Effector memory CD8-positive, alpha-beta T cell (primary cell): ENCODE measurements at regions not wholly inside any gene's neighbourhood (a gene's known extent, or its start where the extent isn't known, plus 50 kb on each side); places are given as distances from the start of the nearest gene placed in this dataset.

Source experiments
- ATAC-seq: fragments of 150-1000 bp; cut with Tn5 transposase; replicated peaks from 2 replicates; pipeline ENCODE4 v1.10.0; 2021; ENCODE audit warnings: mild to moderate bottlenecking, moderate library complexity
- DNase-seq, 3 experiments: peaks; one replicate each; pipeline ENCODE4 v3.0.0; 2021
- H3K27ac Mint-ChIP-seq, 2 donors: one replicate each; pipeline ENCODE4 v1.8.0; 2022; ENCODE audit warnings: mild to moderate bottlenecking in 2 of 2, mixed read lengths in 2 of 2, moderate library complexity in 2 of 2
- H3K27me3 Mint-ChIP-seq, 2 donors: one replicate each; pipeline ENCODE4 v1.8.0; 2022; ENCODE audit warnings: mixed read lengths in 2 of 2
- H3K36me3 Mint-ChIP-seq: one replicate; pipeline ENCODE4 v1.8.0; 2022; ENCODE audit warnings: mild to moderate bottlenecking, moderate library complexity, mixed read lengths; ENCODE audit not compliant: insufficient read depth
- H3K4me1 Mint-ChIP-seq, 2 donors: one replicate each; pipeline ENCODE4 v1.8.0; 2022; ENCODE audit warnings: low read depth in 2 of 2, mixed read lengths in 2 of 2
- H3K4me3 Mint-ChIP-seq, 2 donors: one replicate each; pipeline ENCODE4 v1.8.0; 2022; ENCODE audit warnings: mild to moderate bottlenecking in 2 of 2, mixed read lengths in 2 of 2, moderate library complexity in 2 of 2
- H3K9me3 Mint-ChIP-seq, 2 donors: one replicate each; pipeline ENCODE4 v1.8.0; 2022; ENCODE audit warnings: mixed read lengths in 2 of 2

DNA sequence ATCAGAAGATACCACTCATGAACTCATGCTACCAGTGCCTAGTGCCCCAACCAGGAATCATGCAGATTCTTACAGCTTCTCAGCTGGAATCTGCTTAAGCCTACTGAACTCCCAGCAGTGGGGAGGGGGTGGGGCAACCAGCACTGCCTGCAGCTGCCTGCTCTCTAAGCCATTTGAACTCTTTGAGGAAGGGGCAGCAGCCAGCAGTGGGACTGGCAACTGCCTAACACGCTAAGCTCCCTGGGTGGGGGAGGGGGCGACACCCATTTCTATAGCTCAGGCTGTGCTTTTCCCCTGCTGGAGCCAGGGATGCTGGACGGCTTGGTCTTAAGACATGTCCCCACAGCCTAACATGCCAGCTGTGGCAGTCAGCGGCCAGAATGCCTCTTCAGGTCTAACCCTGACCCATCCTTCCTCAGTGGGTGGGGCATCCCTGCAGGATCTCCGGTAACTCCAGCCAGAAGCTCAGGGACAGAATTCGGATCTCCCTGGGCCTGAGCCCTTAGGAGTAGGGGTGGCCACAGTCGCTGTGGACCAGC is 889.7 kb downstream of the CDH9 start:
- ATAC-seq: no peak

DNA sequence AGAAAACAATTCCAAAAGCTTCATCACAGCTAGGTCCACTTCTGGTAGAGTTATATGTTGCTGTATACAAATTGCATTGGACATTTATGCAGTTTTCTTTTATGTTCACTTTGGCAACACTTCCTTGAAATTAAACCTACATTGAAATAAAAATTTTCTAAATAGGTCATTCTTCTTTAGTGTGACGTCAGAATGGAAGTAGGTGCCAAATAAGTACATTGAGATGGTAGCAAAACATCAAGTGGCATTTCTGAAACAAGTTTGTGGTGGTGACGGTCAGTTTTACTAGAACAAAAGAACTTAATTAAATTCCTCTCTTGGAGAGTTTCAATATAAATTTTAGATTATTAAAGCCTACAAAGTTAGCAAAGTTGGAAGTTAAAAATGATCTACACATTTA is 895.1 kb downstream of the CDH9 start:
- H3K4me1 Mint-ChIP-seq: no peaks in the 10 kb centered on the region
- H3K9me3 Mint-ChIP-seq: no peaks in the 10 kb centered on the region
- no peak for ATAC-seq
- no peaks in the 10 kb centered on the region for H3K27me3 Mint-ChIP-seq
- no peaks in the 10 kb centered on the region for H3K36me3 Mint-ChIP-seq
- H3K4me3 Mint-ChIP-seq: no peak overlapping the region
- H3K27ac Mint-ChIP-seq: no peak overlapping the region
- DNase-seq: no peak

More for the DNA sequence above, 889.7 kb downstream of the CDH9 start:
- H3K36me3 Mint-ChIP-seq: no peaks in the 10 kb centered on the region
- H3K9me3 Mint-ChIP-seq: peaks cover 16 to 27% of the 10 kb centered on the region in 2 donors
- H3K27me3 Mint-ChIP-seq: no peaks in the 10 kb centered on the region
- H3K4me1 Mint-ChIP-seq: no peaks in the 10 kb centered on the region
- DNase-seq: no peak
- no peak overlapping the region for H3K27ac Mint-ChIP-seq
- H3K4me3 Mint-ChIP-seq: no peak overlapping the region

DNA sequence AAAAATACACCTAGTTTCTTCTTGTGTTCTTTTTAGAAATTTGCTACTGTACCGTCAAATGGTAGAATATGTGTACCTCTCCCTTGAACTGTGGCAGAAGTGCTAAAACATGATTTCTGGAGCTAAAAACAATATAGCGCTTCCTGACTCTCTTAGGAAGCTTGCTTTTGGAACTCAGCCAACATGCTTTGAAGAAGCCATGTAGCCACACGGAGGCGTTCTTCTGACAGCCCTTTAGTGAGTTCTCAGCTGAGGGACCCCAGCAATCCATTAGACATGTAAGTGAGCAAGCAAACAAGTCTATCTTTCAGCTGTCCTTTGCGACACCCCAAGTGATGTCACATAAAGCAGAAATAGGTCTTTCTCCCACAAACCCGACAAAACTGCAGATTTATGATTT is 917.0 kb downstream of the CDH9 start:
- DNase-seq (no peak), ATAC-seq (no peak)
- Mint-ChIP-seq H3K27ac (no peak overlapping the region), H3K4me1 (no peaks in the 10 kb centered on the region), H3K36me3 (no peaks in the 10 kb centered on the region), H3K4me3 (no peak overlapping the region), H3K27me3 (no peaks in the 10 kb centered on the region), H3K9me3 (peaks cover 0 to 4% of the 10 kb centered on the region in 2 donors)

DNA sequence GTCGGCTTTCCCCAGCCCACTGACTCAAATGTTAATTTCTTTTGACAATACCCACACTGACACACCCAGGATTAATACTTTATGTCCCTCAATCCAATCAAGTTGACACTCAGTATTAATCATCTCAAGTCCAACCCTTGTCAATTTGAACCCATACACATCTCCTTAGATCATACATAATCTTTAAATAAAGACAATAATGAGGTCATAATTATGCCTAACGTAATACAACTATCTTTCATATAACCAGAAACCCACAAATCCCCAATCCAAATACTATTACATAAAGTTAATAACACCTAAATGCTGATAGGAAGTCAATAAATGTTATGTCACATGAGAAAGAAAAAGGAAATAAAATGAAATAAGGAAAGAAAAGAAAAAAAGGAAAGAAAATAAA is 934.2 kb downstream of the CDH9 start:
- H3K9me3 Mint-ChIP-seq: peaks cover 8 to 24% of the 10 kb centered on the region in 2 donors
- no peaks in the 10 kb centered on the region for H3K36me3 Mint-ChIP-seq
- ATAC-seq (no peak), DNase-seq (no peak)
- H3K27me3 Mint-ChIP-seq: no peaks in the 10 kb centered on the region
- no peak overlapping the region for H3K4me3 Mint-ChIP-seq
- H3K4me1 Mint-ChIP-seq: no peaks in the 10 kb centered on the region
- no peak overlapping the region for H3K27ac Mint-ChIP-seq

DNA sequence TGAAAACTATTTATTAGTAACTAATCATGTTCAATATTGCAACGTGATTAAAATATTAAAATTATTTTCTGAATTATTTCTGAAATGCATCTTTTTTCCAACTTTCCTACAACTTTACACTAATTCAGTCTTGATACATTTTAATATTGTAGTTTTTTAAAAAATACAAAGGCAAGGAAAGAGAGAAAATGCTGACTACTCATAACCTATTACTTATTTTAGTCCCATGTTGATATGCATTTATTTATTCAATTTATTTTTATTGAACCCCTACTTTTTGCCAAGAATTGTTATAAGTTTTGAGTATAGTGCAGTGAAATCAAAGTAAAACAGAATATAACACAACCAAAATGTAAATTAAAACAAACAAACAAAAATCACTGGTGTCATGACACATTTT is 978.2 kb downstream of the CDH9 start:
- H3K27me3 Mint-ChIP-seq: no peaks in the 10 kb centered on the region
- no peaks in the 10 kb centered on the region for H3K4me1 Mint-ChIP-seq
- no peaks in the 10 kb centered on the region for H3K36me3 Mint-ChIP-seq
- DNase-seq (no peak), ATAC-seq (no peak)
- peaks cover 10 to 30% of the 10 kb centered on the region in 2 donors for H3K9me3 Mint-ChIP-seq
- no peak overlapping the region for H3K4me3 Mint-ChIP-seq
- no peak overlapping the region for H3K27ac Mint-ChIP-seq

DNA sequence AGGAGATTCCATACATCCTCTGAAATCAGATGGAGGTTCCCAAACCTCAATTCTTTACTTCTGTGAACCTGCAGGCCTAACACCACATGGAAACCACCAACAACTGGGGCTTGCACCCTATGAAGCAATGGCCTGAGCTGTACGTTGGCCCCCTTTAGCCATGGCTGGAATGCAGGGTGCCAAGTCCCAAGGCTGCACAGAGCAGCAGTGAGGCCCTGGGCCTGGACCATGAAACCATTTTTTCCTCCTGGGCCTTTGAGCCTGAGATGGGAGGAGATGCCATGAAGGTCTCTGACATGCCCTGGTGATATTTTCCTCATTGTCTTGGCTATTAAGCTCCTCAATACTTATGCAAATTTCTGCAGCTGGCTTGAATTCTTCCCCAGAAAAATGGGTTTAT is 983.8 kb downstream of the CDH9 start:
- no peak overlapping the region for H3K27ac Mint-ChIP-seq
- no peak overlapping the region for H3K4me3 Mint-ChIP-seq
- ATAC-seq (no peak), DNase-seq (no peak)
- no peaks in the 10 kb centered on the region for H3K27me3 Mint-ChIP-seq
- H3K36me3 Mint-ChIP-seq: no peaks in the 10 kb centered on the region
- H3K9me3 Mint-ChIP-seq: peaks cover 11 to 20% of the 10 kb centered on the region in 2 donors
- H3K4me1 Mint-ChIP-seq: no peaks in the 10 kb centered on the region

DNA sequence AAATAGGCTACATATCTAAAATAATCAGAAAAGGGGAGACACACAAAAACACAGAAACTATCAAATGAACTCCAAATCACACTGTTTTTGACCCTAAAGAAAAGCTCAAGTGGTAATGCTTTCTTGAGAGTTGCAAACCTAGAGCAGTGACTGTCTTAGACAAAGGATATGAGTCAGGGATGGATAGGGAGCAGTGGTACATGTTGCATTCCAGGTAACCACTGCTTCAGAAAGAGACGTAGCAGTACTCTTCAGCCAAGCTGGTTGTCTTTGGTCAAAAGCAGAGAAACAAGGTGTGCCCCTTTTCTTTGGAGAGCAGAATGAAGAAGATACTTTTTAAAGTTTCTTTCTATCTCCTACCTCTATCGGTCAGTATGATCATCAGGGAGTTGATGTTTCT is 1003.6 kb downstream of the CDH9 start:
- Mint-ChIP-seq H3K27me3 (no peaks in the 10 kb centered on the region), H3K4me3 (no peak overlapping the region), H3K9me3 (peaks cover 0 to 8% of the 10 kb centered on the region in 2 donors)

DNA sequence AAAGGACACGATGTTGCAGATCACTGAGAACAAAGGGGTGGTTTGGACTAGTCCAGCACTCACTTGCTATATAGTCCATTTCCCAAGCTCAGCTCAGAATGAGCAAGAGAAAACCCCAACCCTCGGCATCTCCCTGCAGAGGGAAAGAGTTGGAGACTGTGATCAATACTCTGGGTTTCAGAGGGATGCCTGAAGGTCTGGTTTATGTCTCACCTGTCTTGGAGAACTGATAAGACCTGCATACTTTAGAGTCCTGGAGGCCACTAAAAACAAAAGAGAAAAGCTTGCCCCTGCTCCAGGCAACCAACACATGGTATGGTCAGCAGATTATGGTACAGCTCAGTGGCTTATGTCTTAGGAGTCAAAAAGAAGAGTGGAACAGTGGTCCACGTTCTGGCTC is 1006.9 kb downstream of the CDH9 start:
- ATAC-seq (no peak), DNase-seq (no peak)
- Mint-ChIP-seq H3K4me1 (no peaks in the 10 kb centered on the region), H3K4me3 (no peak overlapping the region), H3K9me3 (peaks cover 0 to 4% of the 10 kb centered on the region in 2 donors), H3K27me3 (no peaks in the 10 kb centered on the region), H3K27ac (no peak overlapping the region), H3K36me3 (no peaks in the 10 kb centered on the region)

More for the DNA sequence above, 1003.6 kb downstream of the CDH9 start:
- no peak for DNase-seq
- ATAC-seq: no peak
- Mint-ChIP-seq H3K27ac (no peak overlapping the region), H3K4me1 (no peaks in the 10 kb centered on the region), H3K36me3 (no peaks in the 10 kb centered on the region)

DNA sequence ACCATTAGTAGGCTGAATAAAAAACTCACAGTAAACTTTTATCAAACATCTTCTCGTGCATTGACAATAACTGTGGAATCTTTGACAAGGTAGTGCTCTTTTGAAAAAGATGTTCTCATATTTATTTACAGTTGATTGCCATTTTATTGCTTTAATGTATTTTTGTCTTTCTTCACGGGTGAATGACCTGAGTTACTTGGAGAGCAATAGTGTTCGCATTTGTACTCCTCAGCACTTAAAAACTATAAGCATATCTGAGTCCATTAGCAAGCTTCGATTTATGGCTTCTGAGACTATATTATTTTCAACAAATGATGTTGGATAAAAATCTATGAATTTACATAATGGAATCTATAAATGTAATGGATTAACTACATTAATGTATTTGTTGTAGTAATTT is 1012.3 kb downstream of the CDH9 start:
- Mint-ChIP-seq H3K4me3 (no peak overlapping the region), H3K36me3 (no peaks in the 10 kb centered on the region), H3K27ac (no peak overlapping the region), H3K4me1 (no peaks in the 10 kb centered on the region), H3K27me3 (no peaks in the 10 kb centered on the region), H3K9me3 (peaks cover 1 to 6% of the 10 kb centered on the region in 2 donors)
- no peak for ATAC-seq
- no peak for DNase-seq

DNA sequence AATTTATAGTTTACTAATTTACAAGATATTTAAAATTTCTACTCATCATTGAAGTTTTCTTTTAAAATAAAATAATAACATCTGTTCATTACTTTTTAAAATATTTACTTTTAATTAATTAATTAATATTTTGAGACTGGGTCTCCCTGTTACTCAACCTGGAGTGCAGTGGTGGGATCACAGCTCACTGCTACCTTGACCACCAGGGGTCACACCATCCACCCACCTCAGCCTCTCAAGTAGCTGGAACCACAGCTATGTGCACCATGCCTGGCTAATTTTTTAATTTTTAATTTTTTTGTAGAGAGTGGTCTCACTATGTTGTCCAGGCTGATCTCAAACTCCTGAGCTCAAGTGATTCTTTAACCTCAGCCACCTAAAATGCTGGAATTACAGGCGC is 1013.6 kb downstream of the CDH9 start:
- DNase-seq (no peak), ATAC-seq (no peak)
- Mint-ChIP-seq H3K27ac (no peak overlapping the region), H3K9me3 (peaks cover 0 to 7% of the 10 kb centered on the region in 2 donors), H3K4me1 (no peaks in the 10 kb centered on the region), H3K36me3 (no peaks in the 10 kb centered on the region), H3K4me3 (no peak overlapping the region), H3K27me3 (no peaks in the 10 kb centered on the region)

DNA sequence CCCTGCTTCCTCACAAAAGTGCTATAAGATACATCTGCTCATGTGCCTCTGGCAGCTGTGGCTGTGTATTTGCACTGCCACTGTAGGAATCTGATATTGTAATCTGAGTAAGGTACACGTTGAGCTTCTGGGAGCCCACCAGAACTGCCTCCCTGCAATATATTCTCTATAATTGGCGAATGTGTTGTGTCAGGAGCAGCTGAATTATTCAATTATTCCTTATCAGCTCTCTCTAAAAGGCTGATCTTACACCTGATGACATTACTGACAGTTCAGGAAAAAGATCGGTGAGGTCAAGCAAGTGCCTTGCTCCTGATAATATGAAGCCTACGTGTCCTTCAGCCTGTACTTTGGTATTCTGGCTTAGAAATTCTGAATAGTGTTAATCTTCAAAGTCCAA is 1015.0 kb downstream of the CDH9 start:
- no peak for DNase-seq
- Mint-ChIP-seq H3K9me3 (peaks cover 0 to 7% of the 10 kb centered on the region in 2 donors), H3K4me3 (no peak overlapping the region), H3K27ac (no peak overlapping the region), H3K36me3 (no peaks in the 10 kb centered on the region), H3K27me3 (no peaks in the 10 kb centered on the region), H3K4me1 (no peaks in the 10 kb centered on the region)
- ATAC-seq: no peak

DNA sequence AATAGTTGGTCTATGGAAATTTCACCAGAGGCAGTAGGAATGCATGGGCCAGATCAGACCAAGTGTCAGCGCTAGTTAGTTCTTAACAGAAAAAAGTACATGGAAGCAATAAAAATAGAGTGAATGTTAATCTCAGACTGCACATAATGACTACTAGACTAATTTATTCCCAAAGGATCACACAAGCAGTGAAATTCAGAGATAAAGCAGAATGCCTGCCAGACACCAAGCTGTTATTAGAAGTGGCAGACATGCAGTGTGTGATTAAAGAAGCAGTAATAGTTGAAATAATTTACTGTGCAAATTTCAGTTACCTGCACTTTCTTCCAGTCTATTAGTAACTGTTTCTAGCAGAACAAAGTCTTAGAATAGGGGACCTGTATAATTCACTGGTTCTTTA is 1024.2 kb downstream of the CDH9 start:
- Mint-ChIP-seq H3K4me3 (no peak overlapping the region), H3K9me3 (peaks cover 4 to 9% of the 10 kb centered on the region in 2 donors), H3K27me3 (no peaks in the 10 kb centered on the region), H3K36me3 (no peaks in the 10 kb centered on the region), H3K27ac (no peak overlapping the region), H3K4me1 (no peaks in the 10 kb centered on the region)
- ATAC-seq (no peak), DNase-seq (no peak)

DNA sequence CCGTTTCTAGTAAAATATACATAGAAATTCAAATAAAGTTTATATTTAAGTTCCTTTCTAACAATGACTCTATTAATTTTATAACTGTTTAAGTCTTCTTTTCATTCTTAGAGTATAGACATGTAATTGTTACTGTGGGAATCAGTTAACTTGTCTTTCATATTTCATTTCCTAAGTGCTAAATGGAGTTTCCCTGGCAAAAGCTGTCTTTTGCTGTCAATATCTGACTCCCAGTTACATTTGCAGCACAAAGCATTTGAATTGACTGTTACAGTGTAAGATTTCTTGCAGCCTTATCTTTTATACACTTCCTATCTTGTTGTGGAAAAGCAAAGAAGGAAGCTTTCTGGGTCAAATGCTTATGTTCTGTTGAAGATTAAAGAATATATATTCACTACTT is 1026.3 kb downstream of the CDH9 start:
- Mint-ChIP-seq H3K4me1 (no peaks in the 10 kb centered on the region), H3K36me3 (no peaks in the 10 kb centered on the region), H3K27me3 (no peaks in the 10 kb centered on the region), H3K27ac (no peak overlapping the region), H3K4me3 (no peak overlapping the region), H3K9me3 (peaks cover 6 to 13% of the 10 kb centered on the region in 2 donors)
- DNase-seq (no peak), ATAC-seq (no peak)

DNA sequence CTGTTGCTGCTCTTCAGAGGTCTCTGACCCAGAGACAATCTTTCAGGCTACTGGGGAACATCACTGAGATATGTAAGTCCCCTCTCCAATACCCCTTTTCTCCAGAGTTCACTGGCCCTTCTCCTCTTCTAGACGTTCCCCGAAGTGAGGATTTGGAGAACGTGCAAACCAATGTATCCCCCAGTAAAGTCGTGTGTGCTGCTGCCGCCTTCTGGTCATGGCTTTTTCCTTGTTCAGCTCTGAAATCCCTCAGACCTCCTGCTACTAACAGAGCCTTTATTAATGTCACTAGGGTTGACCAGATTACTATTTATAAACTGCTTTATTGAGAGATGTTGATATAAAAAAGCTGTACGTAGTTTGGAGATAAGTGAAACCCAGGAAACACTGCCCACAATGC is 1028.6 kb downstream of the CDH9 start:
- peaks cover 11 to 12% of the 10 kb centered on the region in 2 donors for H3K9me3 Mint-ChIP-seq
- H3K27ac Mint-ChIP-seq: no peak overlapping the region
- ATAC-seq (no peak), DNase-seq (no peak)
- no peaks in the 10 kb centered on the region for H3K27me3 Mint-ChIP-seq
- H3K4me1 Mint-ChIP-seq: no peaks in the 10 kb centered on the region
- no peak overlapping the region for H3K4me3 Mint-ChIP-seq
- H3K36me3 Mint-ChIP-seq: no peaks in the 10 kb centered on the region

DNA sequence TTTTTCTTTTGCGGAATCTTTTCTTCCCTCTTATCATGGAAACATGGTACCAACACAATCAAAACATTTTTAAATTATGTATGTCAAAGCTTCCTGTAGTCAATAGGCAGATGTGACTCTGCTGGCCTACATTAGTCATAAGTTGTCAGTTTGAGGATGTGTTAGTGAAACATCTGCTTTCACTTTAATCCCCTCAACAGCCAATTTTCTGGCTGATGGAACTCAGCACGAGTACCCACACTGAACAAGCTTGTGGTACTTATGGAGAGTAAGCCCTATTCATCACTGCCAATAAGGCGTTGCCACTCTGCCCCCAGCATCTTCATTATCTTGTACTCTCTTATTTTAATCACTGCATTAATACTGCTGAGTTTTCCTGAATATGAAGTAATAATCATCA is 1034.4 kb downstream of the CDH9 start:
- Mint-ChIP-seq H3K27me3 (no peaks in the 10 kb centered on the region), H3K9me3 (peaks cover 7 to 10% of the 10 kb centered on the region in 2 donors), H3K27ac (no peak overlapping the region), H3K4me3 (no peak overlapping the region), H3K36me3 (no peaks in the 10 kb centered on the region), H3K4me1 (no peaks in the 10 kb centered on the region)
- DNase-seq: no peak
- ATAC-seq: no peak
